HG03196 (cell line): ENCODE measurements at regions not wholly inside any gene's neighbourhood (a gene's known extent, or its start where the extent isn't known, plus 50 kb on each side); places are given as distances from the start of the nearest gene placed in this dataset.
"Not testable (repeated sequence)": the region's sequence is repeated elsewhere in the genome, so short reads cannot be mapped to it uniquely, and the experiment has no call there.

ENCODE experiments used
- ATAC-seq: cut with Tn5 transposase; IDR thresholded peaks from one replicate; pipeline ENCODE4 v1.9.1; 2021; ENCODE audit not compliant: unreplicated experiment

GRCh38 chr5:106408141-106408540 is 1262.6 kb downstream of the EFNA5 start:
- ATAC-seq: no peak

- no peak for ATAC-seq
These were observed 1269.2 kb downstream of the EFNA5 start for GRCh38 chr5:106401561-106401960.

- ATAC-seq: no peak
These were observed 1271.3 kb downstream of the EFNA5 start for GRCh38 chr5:106399391-106399790.

- no peak for ATAC-seq
These were observed 1273.0 kb downstream of the EFNA5 start for GRCh38 chr5:106397700-106398099.

- ATAC-seq: no peak
These were observed 1277.5 kb downstream of the EFNA5 start for GRCh38 chr5:106393276-106393675.

GRCh38 chr5:106392766-106393165 is 1278.0 kb downstream of the EFNA5 start:
- ATAC-seq: no peak

- not testable (repeated sequence) for ATAC-seq
These were observed 1283.0 kb downstream of the EFNA5 start for GRCh38 chr5:106387767-106388166.

GRCh38 chr5:106386287-106386686 is 1284.5 kb downstream of the EFNA5 start:
- no peak for ATAC-seq

GRCh38 chr5:106380736-106381135 is 1290.0 kb downstream of the EFNA5 start:
- ATAC-seq: no peak

GRCh38 chr5:106376522-106376921 is 1294.2 kb downstream of the EFNA5 start:
- no peak for ATAC-seq

GRCh38 chr5:106374956-106375355 is 1295.8 kb downstream of the EFNA5 start:
- ATAC-seq: no peak

GRCh38 chr5:106368021-106368420 is 1302.7 kb downstream of the EFNA5 start:
- no peak for ATAC-seq

- ATAC-seq: no peak
These were observed 1303.5 kb downstream of the EFNA5 start for GRCh38 chr5:106367281-106367680.

GRCh38 chr5:106363578-106363977 is 1307.2 kb downstream of the EFNA5 start:
- ATAC-seq: no peak

GRCh38 chr5:106361905-106362304 is 1308.8 kb downstream of the EFNA5 start:
- no peak for ATAC-seq

- no peak for ATAC-seq
These were observed 1339.3 kb downstream of the EFNA5 start for GRCh38 chr5:106331415-106331814.

GRCh38 chr5:106324356-106324755 is 1346.4 kb downstream of the EFNA5 start:
- ATAC-seq: no peak

- ATAC-seq: no peak
These were observed 1349.5 kb downstream of the EFNA5 start for GRCh38 chr5:106321242-106321641.

- ATAC-seq: no peak
These were observed 1356.4 kb downstream of the EFNA5 start for GRCh38 chr5:106314221-106314824.

GRCh38 chr5:106312360-106312759 is 1358.4 kb downstream of the EFNA5 start:
- no peak for ATAC-seq

GRCh38 chr5:106311230-106311915 is 1359.4 kb downstream of the EFNA5 start:
- ATAC-seq: no peak

GRCh38 chr5:106307265-106307664 is 1363.5 kb downstream of the EFNA5 start:
- ATAC-seq: no peak
